ENCODE measurements at regions not wholly inside any gene's neighbourhood (a gene's known extent, or its start where the extent isn't known, plus 50 kb on each side); places are given as distances from the start of the nearest gene placed in this dataset.
A peak's percentile ranks its signal among the peaks of the same experiment; 100 is the strongest.

DNA sequence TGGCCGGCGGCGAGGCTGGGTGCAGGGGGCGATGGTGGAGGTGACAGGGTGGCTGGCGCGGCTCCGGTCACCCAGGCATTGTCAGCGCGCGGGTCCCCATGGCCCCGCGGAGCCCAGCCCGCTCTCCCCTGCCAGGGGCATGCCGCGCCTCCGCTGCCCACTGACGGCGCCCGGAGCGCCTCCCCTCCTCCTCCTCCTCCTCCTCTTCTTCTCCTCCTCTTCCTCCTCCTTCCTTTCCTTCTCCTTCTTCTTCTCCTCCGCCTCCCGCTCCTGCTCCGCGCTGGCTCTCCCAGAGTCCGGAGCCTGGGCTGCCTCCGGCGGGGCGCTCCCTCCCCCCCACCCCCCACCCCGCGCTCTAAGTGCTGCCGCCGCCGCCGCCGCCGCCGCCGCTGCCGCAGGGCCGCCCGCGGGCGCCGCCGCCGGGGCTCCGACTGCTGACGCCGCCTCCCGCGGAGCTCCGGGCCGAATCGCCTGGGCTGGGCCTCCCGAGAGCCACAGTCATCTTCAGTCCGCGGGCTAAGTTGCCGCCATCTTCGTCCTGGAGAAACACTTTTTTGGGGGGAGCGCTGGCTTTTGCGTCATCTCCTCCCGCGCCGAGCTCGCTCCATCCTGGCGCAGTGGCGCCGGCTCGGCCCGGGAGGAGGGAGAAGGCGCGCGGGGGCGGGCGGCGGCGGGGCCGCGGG is 348.3 kb downstream of the LIG4 start:
- H4K20me1 ChIP-seq (ENCODE audit: control insufficient read depth, insufficient read depth, insufficient read length), result no peaks in the 10 kb centered on the region
- Mint-ChIP-seq H3K27me3 (ENCODE audit: low read depth) (peaks cover 66% of the 10 kb centered on the region), H3K4me1 (peaks cover 16 to 27% of the 10 kb centered on the region in 2 experiments), H3K27ac (no peak overlapping the region), H3K9me3 (no peaks in the 10 kb centered on the region; a peak in 1 of 5 replicates), H3K36me3 (ENCODE audit: insufficient read depth in 1 of 3, low read depth in 3 of 3) (peaks cover 0 to 2% (median 0%) of the 10 kb centered on the region in 3 experiments; a peak in 1 of 7 replicates), H3K4me3 (peak overlapping the region; percentile 79 to 95)
- no peaks in the 10 kb centered on the region for H3K9me3 ChIP-seq (ENCODE audit: control insufficient read depth, low read depth, low read length)
- H2BK120ac ChIP-seq (ENCODE audit: low read depth, low read length, poor library complexity, severe bottlenecking), result no peak overlapping the region
- H3K27ac ChIP-seq (ENCODE audit: insufficient read length, low read depth, low read length), result no peak overlapping the region
- H3K18ac ChIP-seq (ENCODE audit: insufficient read length, low read depth, low read length), result no peak overlapping the region
- no peak overlapping the region for H3K23ac ChIP-seq (ENCODE audit: insufficient read length, low read depth, low read length)
- H2AFZ ChIP-seq (ENCODE audit: low read length), result no peak overlapping the region
- TF ChIP-seq, protein P1, sequence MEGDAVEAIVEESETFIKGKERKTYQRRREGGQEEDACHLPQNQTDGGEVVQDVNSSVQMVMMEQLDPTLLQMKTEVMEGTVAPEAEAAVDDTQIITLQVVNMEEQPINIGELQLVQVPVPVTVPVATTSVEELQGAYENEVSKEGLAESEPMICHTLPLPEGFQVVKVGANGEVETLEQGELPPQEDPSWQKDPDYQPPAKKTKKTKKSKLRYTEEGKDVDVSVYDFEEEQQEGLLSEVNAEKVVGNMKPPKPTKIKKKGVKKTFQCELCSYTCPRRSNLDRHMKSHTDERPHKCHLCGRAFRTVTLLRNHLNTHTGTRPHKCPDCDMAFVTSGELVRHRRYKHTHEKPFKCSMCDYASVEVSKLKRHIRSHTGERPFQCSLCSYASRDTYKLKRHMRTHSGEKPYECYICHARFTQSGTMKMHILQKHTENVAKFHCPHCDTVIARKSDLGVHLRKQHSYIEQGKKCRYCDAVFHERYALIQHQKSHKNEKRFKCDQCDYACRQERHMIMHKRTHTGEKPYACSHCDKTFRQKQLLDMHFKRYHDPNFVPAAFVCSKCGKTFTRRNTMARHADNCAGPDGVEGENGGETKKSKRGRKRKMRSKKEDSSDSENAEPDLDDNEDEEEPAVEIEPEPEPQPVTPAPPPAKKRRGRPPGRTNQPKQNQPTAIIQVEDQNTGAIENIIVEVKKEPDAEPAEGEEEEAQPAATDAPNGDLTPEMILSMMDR (conservative IDR thresholded peaks at IDR 0.05), result no peak
- no peak overlapping the region for H2BK15ac ChIP-seq (ENCODE audit: low read depth, low read length)
- no peak overlapping the region for H3K56ac ChIP-seq (ENCODE audit: insufficient read length, low read depth, low read length)
- no peaks in the 10 kb centered on the region for H3K79me1 ChIP-seq (ENCODE audit: insufficient read depth, low read depth, low read length, poor library complexity, severe bottlenecking)
- no peak overlapping the region for H3T11ph ChIP-seq (ENCODE audit: low read length)
- H2BK12ac ChIP-seq (ENCODE audit: insufficient read length, low read depth, low read length), result no peak overlapping the region
- H4K91ac ChIP-seq (ENCODE audit: insufficient read length, low read depth, low read length), result no peak overlapping the region
- no peak overlapping the region for H2BK20ac ChIP-seq (ENCODE audit: low read depth, low read length, poor library complexity, severe bottlenecking)
- H3K4me2 ChIP-seq (ENCODE audit: insufficient read depth, insufficient read length, low read length), result peak overlapping the region; percentile 91
- H3K4ac ChIP-seq (ENCODE audit: low read depth, low read length), result no peak overlapping the region
- no peak overlapping the region; the same call in 1 of the 2 replicates for H3K14ac ChIP-seq (ENCODE audit: insufficient read depth, low read length)
- H3K23me2 ChIP-seq (ENCODE audit: insufficient read length, low read depth, low read length, poor library complexity, severe bottlenecking), result peaks cover 26% of the 10 kb centered on the region
- H2BK5ac ChIP-seq (ENCODE audit: insufficient read length, low read length), result no peak overlapping the region
- WGBS (ENCODE audit: extremely low coverage, insufficient read length, low lambda C conversion rate), result no CpG with 5 or more reads among the region's 79 CpGs
- no peak overlapping the region for H4K5ac ChIP-seq (ENCODE audit: insufficient read length, low read depth, low read length)
- H3K9ac ChIP-seq (ENCODE audit: extremely low read depth, insufficient read length, low read length), result peak overlapping the region; percentile 25
- H3K79me2 ChIP-seq (ENCODE audit: insufficient read depth, low read length), result no peaks in the 10 kb centered on the region
- H4K8ac ChIP-seq (replicated peaks; ENCODE audit: insufficient read length, low read depth, low read length), result no peak overlapping the region
- H3K27me3 ChIP-seq (ENCODE audit: insufficient read depth, low read length), result peaks cover 10% of the 10 kb centered on the region; the same call in 1 of the 2 replicates
- H2AK5ac ChIP-seq (ENCODE audit: insufficient read length, low read length), result no peak overlapping the region
- peak; percentile 43 for DNase-seq
- no peaks in the 10 kb centered on the region for H3K4me1 ChIP-seq (ENCODE audit: insufficient read depth, low read length)

All from H9 (cell line).